22Rv1 (cell line): ENCODE measurements at regions not wholly inside any gene's neighbourhood (a gene's known extent, or its start where the extent isn't known, plus 50 kb on each side); places are given as distances from the start of the nearest gene placed in this dataset.
"Not testable (repeated sequence)": the region's sequence is repeated elsewhere in the genome, so short reads cannot be mapped to it uniquely, and the experiment has no call there.

Source experiments
- H3K27ac ChIP-seq: fragments of 450-650 bp; 2 replicates; pipeline ENCODE4 v1.5.1; 2017
- ZFX ChIP-seq: fragments of 450-650 bp; IDR thresholded peaks from 2 replicates; pipeline ENCODE4 v1.6.1; 2017; ENCODE audit warnings: antibody characterized with exemption, borderline replicate concordance
- TF ChIP-seq, protein P1 (sequence below): fragments of 450-650 bp; IDR thresholded peaks from 2 replicates; pipeline ENCODE4 v1.5.1; 2017; ENCODE audit warnings: mild to moderate bottlenecking

DNA sequence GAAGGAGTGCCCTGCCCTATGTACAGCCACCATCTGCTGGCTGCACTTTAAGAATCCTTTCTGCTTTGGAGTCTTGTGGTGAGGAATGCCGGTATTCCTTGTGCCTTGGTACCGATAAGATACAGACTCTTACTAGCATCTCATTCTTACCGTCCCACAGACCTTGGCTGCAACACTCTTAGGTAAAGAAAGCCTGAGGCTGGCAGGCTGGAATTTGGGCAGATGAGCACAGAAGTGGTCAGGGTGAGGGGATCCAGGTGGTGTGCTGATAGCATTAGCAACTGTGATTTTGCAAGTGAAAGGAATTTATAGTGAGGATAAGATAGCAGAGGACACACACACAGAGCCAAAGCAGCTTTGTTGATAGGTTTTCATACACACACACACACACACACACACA lies 198.1 kb downstream of the ENC1 start:
- no peak for TF ChIP-seq ZFX
- TF ChIP-seq, protein P1, sequence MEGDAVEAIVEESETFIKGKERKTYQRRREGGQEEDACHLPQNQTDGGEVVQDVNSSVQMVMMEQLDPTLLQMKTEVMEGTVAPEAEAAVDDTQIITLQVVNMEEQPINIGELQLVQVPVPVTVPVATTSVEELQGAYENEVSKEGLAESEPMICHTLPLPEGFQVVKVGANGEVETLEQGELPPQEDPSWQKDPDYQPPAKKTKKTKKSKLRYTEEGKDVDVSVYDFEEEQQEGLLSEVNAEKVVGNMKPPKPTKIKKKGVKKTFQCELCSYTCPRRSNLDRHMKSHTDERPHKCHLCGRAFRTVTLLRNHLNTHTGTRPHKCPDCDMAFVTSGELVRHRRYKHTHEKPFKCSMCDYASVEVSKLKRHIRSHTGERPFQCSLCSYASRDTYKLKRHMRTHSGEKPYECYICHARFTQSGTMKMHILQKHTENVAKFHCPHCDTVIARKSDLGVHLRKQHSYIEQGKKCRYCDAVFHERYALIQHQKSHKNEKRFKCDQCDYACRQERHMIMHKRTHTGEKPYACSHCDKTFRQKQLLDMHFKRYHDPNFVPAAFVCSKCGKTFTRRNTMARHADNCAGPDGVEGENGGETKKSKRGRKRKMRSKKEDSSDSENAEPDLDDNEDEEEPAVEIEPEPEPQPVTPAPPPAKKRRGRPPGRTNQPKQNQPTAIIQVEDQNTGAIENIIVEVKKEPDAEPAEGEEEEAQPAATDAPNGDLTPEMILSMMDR = no peak
- H3K27ac ChIP-seq = no peak overlapping the region

DNA sequence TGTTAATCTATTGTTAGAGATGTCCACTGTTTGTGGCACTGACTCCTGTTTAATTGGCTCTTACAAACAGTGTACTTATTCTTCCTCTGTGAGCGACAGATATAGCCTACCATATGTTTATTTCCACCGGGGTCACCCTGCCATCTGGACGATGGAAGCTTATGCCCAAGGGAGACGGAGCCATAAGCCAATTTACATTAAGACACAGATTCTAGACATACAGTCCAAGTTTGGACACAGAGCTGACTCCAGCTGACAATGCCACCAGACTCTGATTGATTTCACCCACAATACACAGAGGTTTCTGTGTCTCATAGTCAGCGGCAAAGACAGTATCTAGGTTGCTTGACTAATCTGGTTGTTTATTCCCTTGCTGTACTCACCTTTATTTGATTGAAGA lies 198.9 kb downstream of the ENC1 start:
- TF ChIP-seq, protein P1 = no peak
- no peak for TF ChIP-seq ZFX
- H3K27ac ChIP-seq = no peak overlapping the region

DNA sequence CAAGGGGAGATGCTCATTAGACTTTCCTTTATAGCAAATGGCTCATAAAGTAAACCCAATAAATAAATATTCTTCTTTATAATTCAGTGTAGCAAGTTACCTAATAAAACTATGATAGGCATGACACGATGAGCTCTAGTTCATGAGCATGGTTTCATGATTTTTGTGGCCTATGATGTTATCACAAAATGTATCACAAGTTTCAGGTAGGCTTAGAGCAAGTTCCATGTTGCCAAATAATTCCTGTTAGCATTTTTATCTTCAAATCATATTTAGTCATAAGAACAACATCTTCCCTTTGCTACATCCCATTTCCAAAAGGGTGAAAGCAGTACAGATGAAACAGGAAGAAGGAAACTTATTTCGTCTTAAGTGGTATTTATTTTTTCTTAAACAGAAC lies 200.2 kb downstream of the ENC1 start:
- H3K27ac ChIP-seq = no peak overlapping the region
- no peak for TF ChIP-seq ZFX
- TF ChIP-seq, protein P1 = no peak

DNA sequence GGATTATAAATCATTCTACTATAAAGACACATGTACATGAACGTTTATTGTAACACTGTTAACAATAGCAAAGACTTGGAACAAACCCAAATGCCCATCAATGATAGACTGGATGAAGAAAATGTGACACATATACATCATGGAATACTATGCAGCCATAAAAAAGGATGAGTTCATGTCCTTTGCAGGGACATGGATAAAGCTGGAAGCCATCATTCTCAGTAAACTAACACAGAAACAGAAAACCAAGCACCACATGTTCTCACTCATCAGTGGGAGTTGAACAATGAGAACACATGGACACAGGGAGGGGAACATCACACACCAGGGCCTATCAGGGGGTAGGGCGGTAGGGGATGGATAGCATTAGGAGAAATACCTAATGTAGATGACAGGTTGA lies 202.7 kb downstream of the ENC1 start:
- not testable (repeated sequence) for H3K27ac ChIP-seq

DNA sequence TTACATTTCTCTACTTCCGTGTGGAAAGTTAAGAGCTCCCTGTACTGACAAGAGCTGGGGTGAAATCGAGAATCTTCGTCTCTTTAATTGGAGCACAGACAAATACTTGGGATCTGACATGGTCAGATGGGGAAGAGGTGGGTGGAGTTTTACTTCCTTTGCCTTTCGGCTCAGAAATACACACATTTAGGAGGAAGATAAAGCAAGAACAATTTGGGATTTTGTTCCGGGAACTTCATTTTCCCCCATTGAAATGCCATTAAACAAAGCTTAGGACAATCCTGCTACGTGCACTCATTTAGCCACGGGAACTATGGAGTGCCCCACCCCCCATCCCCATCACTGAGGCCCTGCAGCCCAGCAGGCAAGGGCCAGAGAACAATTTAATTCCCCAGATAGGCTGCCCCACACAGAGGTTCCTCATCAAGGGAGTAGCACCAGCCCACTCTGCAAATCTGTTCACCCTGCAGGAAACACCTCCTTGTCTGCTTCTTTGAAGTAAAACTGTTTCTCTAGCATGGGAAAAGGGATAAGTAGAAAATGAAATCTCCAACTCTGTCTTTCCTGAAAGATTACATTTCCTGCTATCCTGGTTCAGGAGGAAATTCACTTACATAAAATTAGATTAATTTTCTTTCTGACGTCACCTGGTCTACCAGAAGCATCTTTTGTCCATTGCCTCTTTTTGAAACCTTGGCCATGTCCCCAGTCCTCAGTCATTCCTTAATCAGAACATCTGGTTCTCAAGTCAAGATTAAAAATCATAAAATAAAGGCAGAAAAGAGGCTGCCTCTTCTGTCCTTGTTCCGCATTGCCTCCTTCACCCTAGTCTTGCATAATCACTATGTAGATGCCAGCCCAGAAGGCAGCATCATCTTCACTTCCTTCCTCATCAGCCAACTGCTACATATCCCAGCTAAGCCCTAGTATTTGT lies 206.4 kb downstream of the ENC1 start:
- TF ChIP-seq, protein P1 = no peak
- TF ChIP-seq ZFX = no peak
- no peak overlapping the region for H3K27ac ChIP-seq

DNA sequence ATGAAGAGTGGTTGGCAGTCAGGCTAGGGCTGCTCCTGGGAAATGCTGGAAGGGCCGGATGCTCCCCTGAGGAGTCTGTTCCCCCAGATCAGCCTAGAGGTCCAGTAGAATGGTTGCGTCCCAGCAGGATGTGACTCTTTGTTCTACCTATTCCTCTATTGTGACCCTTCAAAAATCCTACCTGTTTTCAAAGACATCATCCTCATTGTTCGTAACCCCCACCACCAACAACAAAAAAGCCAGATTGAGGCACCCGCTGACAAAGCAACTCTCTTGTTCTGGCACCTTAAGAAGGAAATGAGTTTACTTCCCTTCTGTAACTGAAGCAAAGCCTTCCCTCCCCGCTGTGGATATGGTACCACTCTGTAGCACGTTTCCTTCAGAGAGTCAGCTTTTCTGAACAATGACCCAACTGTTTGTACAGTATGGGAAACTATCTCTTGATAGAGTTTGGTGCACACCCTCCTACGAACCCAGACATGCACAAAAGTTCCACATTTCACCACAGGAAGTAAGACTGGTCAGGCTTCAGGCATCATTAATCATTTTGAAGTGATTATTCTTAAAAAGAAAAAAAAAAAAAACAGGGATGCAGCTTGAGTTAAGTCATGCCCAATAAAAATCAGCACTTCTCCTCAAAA lies 207.2 kb downstream of the ENC1 start:
- TF ChIP-seq, protein P1 = no peak
- TF ChIP-seq ZFX = no peak
- H3K27ac ChIP-seq = no peak overlapping the region

DNA sequence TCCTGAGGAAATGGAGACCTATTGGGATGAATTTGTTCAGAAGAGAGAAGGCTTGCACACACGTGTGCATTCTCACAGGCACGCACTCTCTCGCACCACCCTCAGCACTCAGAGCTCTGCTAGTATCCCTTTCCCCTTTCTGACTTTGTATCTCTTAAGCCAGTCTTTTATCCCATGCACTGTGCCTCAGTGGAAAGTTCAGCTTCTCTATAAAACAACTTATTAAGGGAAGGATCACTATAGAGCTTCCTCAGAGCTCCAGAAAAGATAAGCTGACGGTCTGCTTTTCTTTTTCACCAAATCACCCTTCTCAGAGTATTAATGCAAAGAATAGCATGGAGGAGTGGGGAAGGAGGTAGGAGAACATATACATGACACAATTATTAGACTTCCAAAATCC lies 207.8 kb downstream of the ENC1 start:
- H3K27ac ChIP-seq = no peak overlapping the region
- TF ChIP-seq ZFX = no peak
- TF ChIP-seq, protein P1 = no peak
